GM23338 (cell line): ENCODE measurements at regions not wholly inside any gene's neighbourhood (a gene's known extent, or its start where the extent isn't known, plus 50 kb on each side); places are given as distances from the start of the nearest gene placed in this dataset.

Experiments used
- ATAC-seq: fragments of 200-7000 bp; cut with Tn5 transposase; 3 replicates; pipeline ENCODE4 v1.9.1; 2020
- DNase-seq: peaks from one replicate; pipeline ENCODE4 v3.0.0-alpha.2; 2015; ENCODE audit warnings: low spot score
- H2AFZ ChIP-seq: fragments of 200-600 bp; sonication (generic); 2 replicates; pipeline ENCODE4 v1.8.0; 2016; ENCODE audit warnings: antibody characterized with exemption, mild to moderate bottlenecking, moderate library complexity
- H3F3A ChIP-seq: fragments of 200-600 bp; sonication (generic); replicated peaks from 2 replicates; pipeline ENCODE4 v1.8.0; 2017; ENCODE audit warnings: antibody characterized with exemption, mixed run types, low read depth
- H3K27ac ChIP-seq: fragments of 200-600 bp; sonication (generic); 2 replicates; pipeline ENCODE4 v1.6.1; 2016; ENCODE audit warnings: low read depth
- H3K27me3 ChIP-seq: fragments of 200-600 bp; sonication (generic); 2 replicates; pipeline ENCODE4 v1.8.0; 2016; ENCODE audit warnings: mild to moderate bottlenecking, mixed run types, moderate library complexity; ENCODE audit not compliant: insufficient read depth
- H3K36me3 ChIP-seq: fragments of 200-600 bp; sonication (generic); 2 replicates; pipeline ENCODE4 v1.8.0; 2016; ENCODE audit warnings: mild to moderate bottlenecking; ENCODE audit not compliant: insufficient read depth
- H3K4me1 ChIP-seq: fragments of 200-600 bp; sonication (generic); 2 replicates; pipeline ENCODE4 v1.8.0; 2016; ENCODE audit warnings: mild to moderate bottlenecking, moderate library complexity; ENCODE audit not compliant: insufficient read depth
- H3K4me2 ChIP-seq: fragments of 200-600 bp; sonication (generic); 2 replicates; pipeline ENCODE4 v1.7.1; 2017; ENCODE audit warnings: mixed run types
- H3K4me3 ChIP-seq: fragments of 200-600 bp; sonication (generic); 2 replicates; pipeline ENCODE4 v1.6.1; 2016; ENCODE audit warnings: mixed run types
- H3K79me2 ChIP-seq: fragments of 200-600 bp; sonication (generic); replicated peaks from 2 replicates; pipeline ENCODE4 v1.8.0; 2017; ENCODE audit warnings: mild to moderate bottlenecking; ENCODE audit not compliant: insufficient read depth
- H3K9me2 ChIP-seq: fragments of 200-600 bp; sonication (generic); 2 replicates; pipeline ENCODE4 v1.8.0; 2017; ENCODE audit not compliant: insufficient read depth
- H4K20me1 ChIP-seq: fragments of 200-600 bp; sonication (generic); replicated peaks from 2 replicates; pipeline ENCODE4 v1.8.0; 2017; ENCODE audit warnings: mild to moderate bottlenecking; ENCODE audit not compliant: insufficient read depth
- H3K27ac Mint-ChIP-seq: 2 replicates; pipeline ENCODE4 v1.8.0; 2020; ENCODE audit warnings: inconsistent platforms, mild to moderate bottlenecking, moderate library complexity, mixed read lengths
- H3K27me3 Mint-ChIP-seq: 3 replicates; pipeline ENCODE4 v1.8.0; 2022; ENCODE audit warnings: low read depth, mild to moderate bottlenecking, moderate library complexity, mixed read lengths, inconsistent platforms; ENCODE audit not compliant: insufficient read depth, poor library complexity
- H3K36me3 Mint-ChIP-seq: 3 replicates; pipeline ENCODE4 v1.8.0; 2021; ENCODE audit warnings: low read depth, mild to moderate bottlenecking, inconsistent platforms, moderate library complexity, mixed read lengths
- H3K4me1 Mint-ChIP-seq: 3 replicates; pipeline ENCODE4 v1.8.0; 2020; ENCODE audit warnings: mild to moderate bottlenecking, inconsistent platforms, mixed read lengths
- H3K4me3 Mint-ChIP-seq: 3 replicates; pipeline ENCODE4 v1.8.0; 2021; ENCODE audit warnings: moderate library complexity, mild to moderate bottlenecking, inconsistent platforms, mixed read lengths
- H3K9me3 Mint-ChIP-seq: 3 replicates; pipeline ENCODE4 v1.8.0; 2020; ENCODE audit warnings: moderate library complexity, mild to moderate bottlenecking, inconsistent platforms, mixed read lengths
- CREB1 ChIP-seq: fragments of 250-450 bp; sonication (Bioruptor Pico); IDR thresholded peaks from 2 replicates; pipeline ENCODE4 v1.5.0; 2020; ENCODE audit warnings: low read depth, mild to moderate bottlenecking, moderate library complexity
- ETS1 ChIP-seq: IDR thresholded peaks from 2 replicates; pipeline ENCODE4 v1.6.1; 2016; ENCODE audit warnings: antibody characterized with exemption
- EZH2phosphoT487 ChIP-seq: fragments of 200-600 bp; sonication (generic); IDR thresholded peaks from one replicate; pipeline ENCODE4 v1.8.1; 2018; ENCODE audit warnings: antibody characterized with exemption; ENCODE audit not compliant: unreplicated experiment
- JUNB ChIP-seq: IDR thresholded peaks from one replicate; pipeline ENCODE4 v1.6.1; 2016; ENCODE audit warnings: antibody characterized with exemption; ENCODE audit not compliant: unreplicated experiment
- POLR2AphosphoS5 ChIP-seq: IDR thresholded peaks from 2 replicates; pipeline ENCODE4 v1.6.1; 2016; ENCODE audit warnings: antibody characterized with exemption, low read depth
- ZNF114 ChIP-seq: fragments of 250-450 bp; sonication (Bioruptor Pico); IDR thresholded peaks from 2 replicates; pipeline ENCODE4 v1.5.0; 2020; ENCODE audit warnings: mild to moderate bottlenecking, moderate library complexity
- ZNF331 ChIP-seq: fragments of 250-450 bp; sonication (Bioruptor Pico); IDR thresholded peaks from 2 replicates; pipeline ENCODE4 v1.5.0; 2020; ENCODE audit warnings: low read depth, mild to moderate bottlenecking, moderate library complexity
- ZNF462 ChIP-seq: fragments of 250-450 bp; sonication (Bioruptor Pico); IDR thresholded peaks from 2 replicates; pipeline ENCODE4 v1.5.0; 2020; ENCODE audit warnings: mild to moderate bottlenecking, moderate library complexity

GRCh38 chr6:121828146-121828886 is 392.9 kb downstream of the GJA1 start:
- Mint-ChIP-seq H3K27me3 (no peaks in the 10 kb centered on the region), H3K4me3 (no peak overlapping the region), H3K27ac (no peak overlapping the region), H3K9me3 (no peaks in the 10 kb centered on the region), H3K36me3 (no peaks in the 10 kb centered on the region), H3K4me1 (peaks cover 15% of the 10 kb centered on the region)
- no peaks in the 10 kb centered on the region for H3K36me3 ChIP-seq
- DNase-seq (no peak), ATAC-seq (no peak)
- peak overlapping the region; percentile 4; the same call in 1 of the 2 replicates for H2AFZ ChIP-seq
- H4K20me1 ChIP-seq, result no peaks in the 10 kb centered on the region
- TF ChIP-seq JUNB (no peak), CREB1 (CRISPR knock-in tag) (no peak)
- H3K4me2 ChIP-seq, result no peak overlapping the region
- peaks cover 7% of the 10 kb centered on the region; the same call in 1 of the 2 replicates for H3K4me1 ChIP-seq
- no peaks in the 10 kb centered on the region for H3F3A ChIP-seq
- no peak overlapping the region for H3K4me3 ChIP-seq
- no peaks in the 10 kb centered on the region for H3K27me3 ChIP-seq
- no peak overlapping the region for H3K27ac ChIP-seq
- no peaks in the 10 kb centered on the region for H3K9me2 ChIP-seq
- no peaks in the 10 kb centered on the region for H3K79me2 ChIP-seq

- DNase-seq, result no peak
- Mint-ChIP-seq H3K4me1 (peaks cover 8% of the 10 kb centered on the region), H3K4me3 (no peak overlapping the region), H3K9me3 (no peaks in the 10 kb centered on the region), H3K27me3 (no peaks in the 10 kb centered on the region), H3K27ac (no peak overlapping the region), H3K36me3 (no peaks in the 10 kb centered on the region)
- Histone ChIP-seq H2AFZ (no peak overlapping the region), H3K27me3 (no peaks in the 10 kb centered on the region), H4K20me1 (no peaks in the 10 kb centered on the region), H3K4me3 (no peak overlapping the region), H3K36me3 (no peaks in the 10 kb centered on the region), H3K4me2 (no peak overlapping the region), H3K9me2 (peaks cover 2% of the 10 kb centered on the region; the same call in 1 of the 2 replicates), H3F3A (no peaks in the 10 kb centered on the region), H3K79me2 (no peaks in the 10 kb centered on the region), H3K27ac (no peak overlapping the region), H3K4me1 (no peaks in the 10 kb centered on the region)
- TF ChIP-seq ZNF114 (CRISPR knock-in tag) (no peak), EZH2phosphoT487 (no peak), ETS1 (no peak), POLR2AphosphoS5 (no peak)
- no peak for ATAC-seq
Observed at GRCh38 chr6:121830736-121831135, 395.3 kb downstream of the GJA1 start.

GRCh38 chr6:121835662-121836061 is 400.2 kb downstream of the GJA1 start:
- DNase-seq (no peak), ATAC-seq (no peak)
- no peaks in the 10 kb centered on the region for H3K9me3 Mint-ChIP-seq
- Histone ChIP-seq H4K20me1 (no peaks in the 10 kb centered on the region), H3K4me2 (no peak overlapping the region), H2AFZ (peak overlapping the region; percentile 69; the same call in 1 of the 2 replicates), H3K79me2 (no peaks in the 10 kb centered on the region), H3K27ac (no peak overlapping the region), H3K4me3 (no peak overlapping the region), H3K4me1 (no peaks in the 10 kb centered on the region), H3K27me3 (no peaks in the 10 kb centered on the region), H3F3A (no peaks in the 10 kb centered on the region), H3K36me3 (no peaks in the 10 kb centered on the region), H3K9me2 (peaks cover 26% of the 10 kb centered on the region)
- H3K36me3 Mint-ChIP-seq, result no peaks in the 10 kb centered on the region
- no peak overlapping the region for H3K27ac Mint-ChIP-seq
- no peak overlapping the region for H3K4me3 Mint-ChIP-seq
- H3K27me3 Mint-ChIP-seq, result no peaks in the 10 kb centered on the region
- H3K4me1 Mint-ChIP-seq, result no peaks in the 10 kb centered on the region; the same call in 1 of the 3 replicates
- TF ChIP-seq ZNF462 (CRISPR knock-in tag) (no peak), ZNF331 (CRISPR knock-in tag) (no peak), CREB1 (CRISPR knock-in tag) (no peak), ETS1 (no peak), ZNF114 (CRISPR knock-in tag) (no peak)
